Natural killer cell (primary cell): ENCODE measurements at regions not wholly inside any gene's neighbourhood (a gene's known extent, or its start where the extent isn't known, plus 50 kb on each side); places are given as distances from the start of the nearest gene placed in this dataset.

Source experiments
- ATAC-seq, 3 donors: fragments of 150-1000 bp in 2 of 3; fragments of 200-7000 bp in 1 of 3; cut with Tn5 transposase; 1 replicate in 1 of 3; 2 replicates in 2 of 3; pipeline ENCODE4 v1.10.0; 2021; ENCODE audit warnings: mild to moderate bottlenecking in 2 of 3, moderate library complexity in 2 of 3
- DNase-seq, 2 donors: peaks; one replicate each; pipeline versions ENCODE4 v3.0.0 to v3.0.0-alpha.2; 2013 to 2021; ENCODE audit warnings: mixed read lengths in 1 of 2
- H3K27ac ChIP-seq: one replicate; pipeline ENCODE4 v1.5.1; 2013; ENCODE audit warnings: mild to moderate bottlenecking, low read length
- H3K27me3 ChIP-seq: one replicate; pipeline ENCODE4 v1.6.1; 2013; ENCODE audit warnings: low read length; ENCODE audit not compliant: control insufficient read depth, insufficient read depth
- H3K36me3 ChIP-seq: one replicate; pipeline ENCODE4 v1.6.1; 2013; ENCODE audit warnings: low read length; ENCODE audit not compliant: control insufficient read depth, insufficient read depth
- H3K4me1 ChIP-seq: one replicate; pipeline ENCODE4 v1.6.1; 2013; ENCODE audit warnings: low read length; ENCODE audit not compliant: control insufficient read depth, insufficient read depth
- H3K4me3 ChIP-seq: one replicate; pipeline ENCODE4 v1.5.1; 2013; ENCODE audit warnings: low read length
- H3K9me3 ChIP-seq: one replicate; pipeline ENCODE4 v1.6.1; 2013; ENCODE audit warnings: low read length; ENCODE audit not compliant: control insufficient read depth, insufficient read depth
- H3K27ac Mint-ChIP-seq, 2 donors: one replicate each; pipeline ENCODE4 v1.8.0; 2022; ENCODE audit warnings: mild to moderate bottlenecking in 2 of 2, mixed read lengths in 2 of 2, moderate library complexity in 1 of 2
- H3K27me3 Mint-ChIP-seq, 2 donors: one replicate each; pipeline ENCODE4 v1.8.0; 2022; ENCODE audit warnings: low read depth in 2 of 2, mixed read lengths in 2 of 2
- H3K36me3 Mint-ChIP-seq: one replicate; pipeline ENCODE4 v1.8.0; 2022; ENCODE audit warnings: mixed read lengths
- H3K4me1 Mint-ChIP-seq, 2 donors: one replicate each; pipeline ENCODE4 v1.8.0; 2022; ENCODE audit warnings: mixed read lengths in 2 of 2
- H3K4me3 Mint-ChIP-seq: one replicate; pipeline ENCODE4 v1.8.0; 2022; ENCODE audit warnings: mild to moderate bottlenecking, moderate library complexity, mixed read lengths
- H3K9me3 Mint-ChIP-seq, 2 donors: one replicate each; pipeline ENCODE4 v1.8.0; 2022; ENCODE audit warnings: mixed read lengths in 2 of 2
- WGBS: methylation state at CpG from one replicate; pipeline ENCODE4 v1.1.7; 2013; ENCODE audit warnings: missing lambda C conversion rate; ENCODE audit not compliant: insufficient coverage; 5-methylcytosine and 5-hydroxymethylcytosine counted together
- intact Hi-C: fragments of 100-400 bp; cut with micrococcal nuclease; formaldehyde crosslinking; loops from one replicate; pipeline ENCODE4 v1.14.2; 2022
- TF ChIP-seq, protein P1 (sequence below): fragments of 200-600 bp; IDR thresholded peaks from one replicate; pipeline ENCODE4 v1.8.0; 2022; ENCODE audit warnings: antibody characterized with exemption

- no peak overlapping the region for H3K27ac Mint-ChIP-seq
- H3K36me3 ChIP-seq = no peaks in the 10 kb centered on the region
- H3K4me3 ChIP-seq = no peak overlapping the region
- no peaks in the 10 kb centered on the region for H3K27me3 Mint-ChIP-seq
- WGBS = no CpG with 5 or more reads among the region's 2 CpGs
- H3K9me3 Mint-ChIP-seq = peaks cover 8 to 16% of the 10 kb centered on the region in 2 donors
- ATAC-seq (no peak), DNase-seq (no peak)
- H3K27ac ChIP-seq = no peak overlapping the region
- H3K4me1 Mint-ChIP-seq = no peaks in the 10 kb centered on the region
- H3K27me3 ChIP-seq = no peaks in the 10 kb centered on the region
- H3K9me3 ChIP-seq = no peaks in the 10 kb centered on the region
- intact Hi-C loops = loop anchor here (10.0 kb wide), 1 partner anchor 64 kb away; no protein-coding TSS in a partner anchor
- H3K4me3 Mint-ChIP-seq = no peak overlapping the region
- no peaks in the 10 kb centered on the region for H3K36me3 Mint-ChIP-seq
- no peaks in the 10 kb centered on the region for H3K4me1 ChIP-seq
- TF ChIP-seq, protein P1, sequence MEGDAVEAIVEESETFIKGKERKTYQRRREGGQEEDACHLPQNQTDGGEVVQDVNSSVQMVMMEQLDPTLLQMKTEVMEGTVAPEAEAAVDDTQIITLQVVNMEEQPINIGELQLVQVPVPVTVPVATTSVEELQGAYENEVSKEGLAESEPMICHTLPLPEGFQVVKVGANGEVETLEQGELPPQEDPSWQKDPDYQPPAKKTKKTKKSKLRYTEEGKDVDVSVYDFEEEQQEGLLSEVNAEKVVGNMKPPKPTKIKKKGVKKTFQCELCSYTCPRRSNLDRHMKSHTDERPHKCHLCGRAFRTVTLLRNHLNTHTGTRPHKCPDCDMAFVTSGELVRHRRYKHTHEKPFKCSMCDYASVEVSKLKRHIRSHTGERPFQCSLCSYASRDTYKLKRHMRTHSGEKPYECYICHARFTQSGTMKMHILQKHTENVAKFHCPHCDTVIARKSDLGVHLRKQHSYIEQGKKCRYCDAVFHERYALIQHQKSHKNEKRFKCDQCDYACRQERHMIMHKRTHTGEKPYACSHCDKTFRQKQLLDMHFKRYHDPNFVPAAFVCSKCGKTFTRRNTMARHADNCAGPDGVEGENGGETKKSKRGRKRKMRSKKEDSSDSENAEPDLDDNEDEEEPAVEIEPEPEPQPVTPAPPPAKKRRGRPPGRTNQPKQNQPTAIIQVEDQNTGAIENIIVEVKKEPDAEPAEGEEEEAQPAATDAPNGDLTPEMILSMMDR = no peak
Observed at GRCh38 chr17:22600644-22601298, 908.4 kb downstream of the KCNJ18 start.
